ENCODE measurements at regions not wholly inside any gene's neighbourhood (a gene's known extent, or its start where the extent isn't known, plus 50 kb on each side); places are given as distances from the start of the nearest gene placed in this dataset.

DNA sequence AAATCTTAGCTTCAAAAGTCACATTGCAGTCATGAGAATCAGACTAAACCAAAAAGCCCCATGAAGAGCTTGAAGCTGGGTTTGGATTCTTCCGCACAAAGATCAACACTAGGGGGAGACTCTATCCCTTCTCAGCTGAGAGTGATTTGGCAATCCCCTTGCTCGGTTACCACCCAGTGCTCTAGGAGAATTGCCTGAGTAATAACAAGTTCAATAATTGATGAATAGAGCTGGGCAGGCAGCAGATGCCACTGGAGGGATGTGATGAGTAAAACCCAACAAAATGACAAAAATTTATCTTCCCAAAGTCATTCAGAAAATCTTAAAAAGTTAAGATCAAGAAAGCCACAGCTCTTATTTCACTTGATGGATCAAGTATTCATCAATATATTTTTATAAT is 185.6 kb upstream of the ARID2 start:
- peak in 1 of 2 donors; percentile 31 for DNase-seq
- Histone ChIP-seq H3K4me3 (no peak overlapping the region), H3K9me3 (no peaks in the 10 kb centered on the region), H3K27ac (no peak overlapping the region), H3K4me1 (no peaks in the 10 kb centered on the region), H3K36me3 (no peaks in the 10 kb centered on the region), H3K27me3 (no peaks in the 10 kb centered on the region)
- TF ChIP-seq CTCF (IDR thresholded peaks at IDR 0.05) = peak; percentile 72 to 75
- intact Hi-C loops (cut with DNase I; ENCODE audit: low total_unique reads) = loop anchor here (10.0 kb wide), 1 partner anchor 181 kb away; the partner anchor contains the start of gene ARID2

GRCh38 chr12:45546545-45546944 is 183.0 kb upstream of the ARID2 start:
- H3K4me3 ChIP-seq = no peak overlapping the region
- H3K27ac ChIP-seq = no peak overlapping the region
- no peaks in the 10 kb centered on the region for H3K9me3 ChIP-seq
- intact Hi-C loops (cut with DNase I; ENCODE audit: low total_unique reads) = loop anchor here (10.0 kb wide), 1 partner anchor 178 kb away; the partner anchor contains the start of gene ARID2
- DNase-seq = no peak
- H3K27me3 ChIP-seq = no peaks in the 10 kb centered on the region
- H3K36me3 ChIP-seq = no peaks in the 10 kb centered on the region
- no peaks in the 10 kb centered on the region for H3K4me1 ChIP-seq
- no peak for TF ChIP-seq CTCF (IDR thresholded peaks at IDR 0.05)

- Histone ChIP-seq H3K9me3 (no peaks in the 10 kb centered on the region), H3K4me1 (no peaks in the 10 kb centered on the region), H3K27me3 (no peaks in the 10 kb centered on the region), H3K4me3 (no peak overlapping the region), H3K36me3 (no peaks in the 10 kb centered on the region), H3K27ac (no peak overlapping the region)
- intact Hi-C loops (cut with DNase I; ENCODE audit: low total_unique reads) = loop anchor here (10.0 kb wide), 1 partner anchor 178 kb away; the partner anchor contains the start of gene ARID2
- no peak for TF ChIP-seq CTCF (IDR thresholded peaks at IDR 0.05)
- DNase-seq = no peak
Measured at GRCh38 chr12:45547132-45547531, 182.4 kb upstream of the ARID2 start.

- Histone ChIP-seq H3K4me1 (no peaks in the 10 kb centered on the region), H3K27me3 (no peaks in the 10 kb centered on the region), H3K27ac (no peak overlapping the region), H3K4me3 (no peak overlapping the region), H3K36me3 (no peaks in the 10 kb centered on the region), H3K9me3 (no peaks in the 10 kb centered on the region)
- intact Hi-C loops (cut with DNase I; ENCODE audit: low total_unique reads) = loop anchor here (10.0 kb wide), 1 partner anchor 177 kb away; the partner anchor contains the start of gene ARID2
- no peak for TF ChIP-seq CTCF (IDR thresholded peaks at IDR 0.05)
- DNase-seq = no peak
Measured at GRCh38 chr12:45547822-45548221, 181.7 kb upstream of the ARID2 start.

DNA sequence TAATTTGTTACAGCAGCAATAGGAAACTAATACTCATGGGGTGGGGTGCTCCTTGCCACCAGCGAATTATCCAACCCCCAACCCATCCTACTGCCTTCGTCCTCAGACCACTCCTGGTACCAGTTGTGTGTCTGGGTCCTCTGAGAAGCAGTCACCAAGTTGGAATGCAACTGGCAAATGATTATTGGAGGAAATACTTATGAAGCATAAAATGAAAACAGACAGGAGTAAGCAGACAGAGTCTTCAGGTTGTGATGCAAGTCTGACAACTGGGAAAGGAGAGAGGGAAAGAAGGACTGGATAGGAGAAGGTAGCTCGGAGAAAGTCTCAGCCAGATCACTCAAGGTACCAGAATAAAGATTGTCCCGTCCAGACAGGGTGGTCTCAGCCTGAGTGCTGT is 181.1 kb upstream of the ARID2 start:
- no peak for DNase-seq
- Histone ChIP-seq H3K4me1 (no peaks in the 10 kb centered on the region), H3K9me3 (no peaks in the 10 kb centered on the region), H3K36me3 (no peaks in the 10 kb centered on the region), H3K27ac (no peak overlapping the region), H3K27me3 (no peaks in the 10 kb centered on the region), H3K4me3 (no peak overlapping the region)
- intact Hi-C loops (cut with DNase I; ENCODE audit: low total_unique reads) = loop anchor here (10.0 kb wide), 1 partner anchor 176 kb away; the partner anchor contains the start of gene ARID2
- TF ChIP-seq CTCF (IDR thresholded peaks at IDR 0.05) = no peak

Measured in tibial artery (tissue), 4 donors.